GM10248 (cell line): ENCODE measurements at regions not wholly inside any gene's neighbourhood (a gene's known extent, or its start where the extent isn't known, plus 50 kb on each side); places are given as distances from the start of the nearest gene placed in this dataset.

Experiments
- CTCF ChIA-PET: fragments of 300-600 bp; sonication (Branson Sonifier 250); formaldehyde crosslinking; extraction: SDS; loops from one replicate; lab custom pipeline; 2021; ENCODE audit warnings: antibody characterized with exemption; lab: Yijun Ruan, JAX
- POLR2A ChIA-PET: fragments of 350-650 bp; sonication (Branson Sonifier 250); formaldehyde crosslinking; extraction: SDS; loops from one replicate; lab custom pipeline; 2020; ENCODE audit warnings: antibody characterized with exemption; lab: Yijun Ruan, JAX
- DNase-seq: peaks from one replicate; pipeline ENCODE4 v3.0.0; 2012; ENCODE audit errors: extremely low spot score
- TF ChIP-seq, protein P1 (sequence below): IDR thresholded peaks from 2 replicates; pipeline ENCODE4 v1.5.1; 2012; ENCODE audit warnings: mild to moderate bottlenecking, low read depth; ENCODE audit errors: extremely low read depth, missing control alignments, control extremely low read depth

DNA sequence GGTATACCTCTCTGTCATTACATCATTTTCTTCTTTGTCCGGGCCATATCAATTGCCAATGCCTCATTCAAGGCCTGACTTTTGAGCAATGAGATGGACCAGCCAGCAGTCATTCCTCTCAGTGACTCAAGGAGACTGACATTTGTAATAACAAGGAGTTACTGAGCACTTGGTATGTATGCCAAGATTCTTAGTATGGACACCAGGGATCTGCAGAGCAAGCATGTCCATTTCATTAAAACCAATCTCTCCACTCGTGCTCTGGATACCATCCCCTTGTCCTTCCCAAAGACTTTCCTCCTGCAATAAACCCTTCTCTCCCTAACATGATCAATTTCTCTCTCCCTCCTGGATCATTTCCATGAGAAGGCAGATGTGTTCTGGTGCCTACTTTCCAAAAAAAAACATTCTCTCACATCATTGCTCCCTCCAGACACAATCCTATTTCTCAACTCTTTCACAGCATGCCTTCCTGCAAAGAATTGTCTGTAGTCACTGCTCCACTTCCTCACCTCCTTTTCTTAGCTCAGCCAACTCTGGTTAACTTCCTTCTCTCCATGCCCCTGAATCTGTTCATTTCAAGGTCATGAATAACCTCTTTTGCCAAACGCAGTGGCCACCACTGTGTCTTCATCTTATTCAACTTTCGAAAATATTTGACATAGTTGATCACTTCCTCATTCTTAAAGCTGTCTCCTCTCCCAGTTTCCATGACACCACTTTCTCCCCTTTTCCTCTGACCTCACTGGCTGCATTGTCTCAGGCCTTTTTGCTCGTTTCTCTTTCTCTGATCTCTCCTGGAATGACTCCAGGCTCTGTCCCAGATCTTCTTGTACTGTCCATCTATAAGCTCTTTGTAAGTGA is 102.8 kb upstream of the CYP1B1 start:
- DNase-seq: peak; percentile 27
- POLR2A ChIA-PET: interaction anchor here (0.5 kb wide), 1 partner anchor 567 kb away, joined by 4 read pairs; no protein-coding TSS in a partner anchor
- TF ChIP-seq, protein P1, sequence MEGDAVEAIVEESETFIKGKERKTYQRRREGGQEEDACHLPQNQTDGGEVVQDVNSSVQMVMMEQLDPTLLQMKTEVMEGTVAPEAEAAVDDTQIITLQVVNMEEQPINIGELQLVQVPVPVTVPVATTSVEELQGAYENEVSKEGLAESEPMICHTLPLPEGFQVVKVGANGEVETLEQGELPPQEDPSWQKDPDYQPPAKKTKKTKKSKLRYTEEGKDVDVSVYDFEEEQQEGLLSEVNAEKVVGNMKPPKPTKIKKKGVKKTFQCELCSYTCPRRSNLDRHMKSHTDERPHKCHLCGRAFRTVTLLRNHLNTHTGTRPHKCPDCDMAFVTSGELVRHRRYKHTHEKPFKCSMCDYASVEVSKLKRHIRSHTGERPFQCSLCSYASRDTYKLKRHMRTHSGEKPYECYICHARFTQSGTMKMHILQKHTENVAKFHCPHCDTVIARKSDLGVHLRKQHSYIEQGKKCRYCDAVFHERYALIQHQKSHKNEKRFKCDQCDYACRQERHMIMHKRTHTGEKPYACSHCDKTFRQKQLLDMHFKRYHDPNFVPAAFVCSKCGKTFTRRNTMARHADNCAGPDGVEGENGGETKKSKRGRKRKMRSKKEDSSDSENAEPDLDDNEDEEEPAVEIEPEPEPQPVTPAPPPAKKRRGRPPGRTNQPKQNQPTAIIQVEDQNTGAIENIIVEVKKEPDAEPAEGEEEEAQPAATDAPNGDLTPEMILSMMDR: no peak
- CTCF ChIA-PET: interaction anchor here (0.8 to 1.6 kb wide), 10 partner anchors 8 to 102 kb away, joined by 3 to 5 read pairs (median 3); partner anchors contain the start of gene CYP1B1

GRCh38 chr2:38178119-38178518 is 102.2 kb upstream of the CYP1B1 start:
- POLR2A ChIA-PET: interaction anchor here (0.5 kb wide), 1 partner anchor 568 kb away, joined by 4 read pairs; no protein-coding TSS in a partner anchor
- CTCF ChIA-PET: interaction anchor here (0.6 to 1.8 kb wide), 4 partner anchors 12 to 102 kb away, joined by 3 to 7 read pairs (median 4); partner anchors contain the start of gene CYP1B1
- no peak for DNase-seq
- TF ChIP-seq, protein P1: no peak

- TF ChIP-seq, protein P1: no peak
- POLR2A ChIA-PET: no interaction called here
- CTCF ChIA-PET: interaction anchor here (1.0 to 1.8 kb wide), 6 partner anchors 11 to 98 kb away, joined by 3 to 7 read pairs (median 3); no protein-coding TSS in a partner anchor
- no peak for DNase-seq
Measured at GRCh38 chr2:38176619-38177021, 100.7 kb upstream of the CYP1B1 start.

GRCh38 chr2:38174646-38175423 is 98.9 kb upstream of the CYP1B1 start:
- TF ChIP-seq, protein P1: no peak
- ChIA-PET POLR2A (no interaction called here), CTCF (interaction anchor here (0.9 to 2.0 kb wide), 7 partner anchors 8 to 333 kb away, joined by 3 to 10 read pairs (median 3); no protein-coding TSS in a partner anchor)
- no peak for DNase-seq

GRCh38 chr2:38174131-38174530 is 98.2 kb upstream of the CYP1B1 start:
- TF ChIP-seq, protein P1: no peak
- POLR2A ChIA-PET: no interaction called here
- DNase-seq: no peak
- CTCF ChIA-PET: interaction anchor here (0.9 to 2.0 kb wide), 6 partner anchors 9 to 100 kb away, joined by 3 to 10 read pairs (median 3); no protein-coding TSS in a partner anchor

GRCh38 chr2:38173683-38174082 is 97.7 kb upstream of the CYP1B1 start:
- DNase-seq: no peak
- TF ChIP-seq, protein P1: no peak
- ChIA-PET POLR2A (no interaction called here), CTCF (interaction anchor here (1.1 to 2.0 kb wide), 4 partner anchors 10 to 101 kb away, joined by 3 to 10 read pairs (median 3); no protein-coding TSS in a partner anchor)
